HG03571 (cell line): ENCODE measurements at regions not wholly inside any gene's neighbourhood (a gene's known extent, or its start where the extent isn't known, plus 50 kb on each side); places are given as distances from the start of the nearest gene placed in this dataset.

Experiments used
- ATAC-seq: cut with Tn5 transposase; IDR thresholded peaks from one replicate; pipeline ENCODE4 v1.9.1; 2021; ENCODE audit not compliant: unreplicated experiment

DNA sequence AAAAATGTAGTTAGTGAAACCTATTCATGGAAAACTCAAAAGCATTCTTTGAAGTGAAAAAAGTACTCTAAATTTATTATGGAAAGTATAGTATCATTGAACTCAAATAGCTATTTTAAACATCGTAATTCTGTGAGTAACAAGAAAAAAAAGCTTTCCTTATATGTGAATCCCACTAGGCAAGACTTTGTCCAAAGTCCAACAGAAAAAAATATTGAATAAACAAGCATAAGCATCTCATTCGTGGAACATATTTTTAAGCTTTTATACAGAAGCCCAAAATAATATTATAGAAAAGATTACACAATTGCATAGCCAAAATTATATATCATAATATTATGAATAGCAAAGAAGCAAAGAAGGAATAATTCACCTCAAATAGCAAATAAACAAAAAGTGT, 79.4 kb upstream of the IFNE start:
- ATAC-seq: no peak

DNA sequence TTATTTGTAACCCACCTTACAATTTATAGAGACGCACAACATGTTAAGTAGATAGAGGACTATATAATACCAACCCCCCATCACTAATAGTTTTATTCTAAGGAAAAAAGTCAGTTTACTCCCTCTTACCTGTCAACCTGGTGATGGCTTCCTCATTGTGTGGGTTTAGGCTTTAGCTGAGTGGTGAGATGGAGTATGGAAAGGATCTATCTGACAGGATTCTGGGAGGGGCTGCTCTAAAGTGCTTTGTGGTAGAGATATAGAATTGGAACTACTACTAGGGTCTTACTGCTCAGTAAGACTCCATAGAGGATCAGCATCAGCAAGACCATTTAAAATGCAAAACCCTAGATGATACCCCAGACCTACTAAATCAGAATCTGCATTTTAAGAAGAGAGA, 82.1 kb upstream of the IFNE start:
- no peak for ATAC-seq

DNA sequence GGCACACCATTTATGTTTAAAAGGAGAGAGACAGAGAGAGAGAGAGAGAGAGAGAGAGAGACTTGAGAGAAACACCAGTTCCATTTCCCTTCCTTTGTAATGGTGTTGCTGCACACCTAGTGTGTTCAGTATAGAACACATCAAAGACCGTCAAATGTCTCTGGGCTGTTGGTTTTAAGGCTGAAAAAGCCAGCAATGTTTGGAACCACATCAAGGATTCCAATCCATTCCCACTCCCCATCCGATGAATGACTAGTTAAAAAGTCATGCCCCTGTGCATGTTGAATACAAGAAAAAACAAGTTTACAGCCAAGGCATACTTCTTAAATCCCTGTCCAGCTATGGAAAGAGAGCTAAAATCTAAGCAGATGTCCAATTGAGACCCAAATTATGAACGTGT, 83.0 kb upstream of the IFNE start:
- no peak for ATAC-seq

DNA sequence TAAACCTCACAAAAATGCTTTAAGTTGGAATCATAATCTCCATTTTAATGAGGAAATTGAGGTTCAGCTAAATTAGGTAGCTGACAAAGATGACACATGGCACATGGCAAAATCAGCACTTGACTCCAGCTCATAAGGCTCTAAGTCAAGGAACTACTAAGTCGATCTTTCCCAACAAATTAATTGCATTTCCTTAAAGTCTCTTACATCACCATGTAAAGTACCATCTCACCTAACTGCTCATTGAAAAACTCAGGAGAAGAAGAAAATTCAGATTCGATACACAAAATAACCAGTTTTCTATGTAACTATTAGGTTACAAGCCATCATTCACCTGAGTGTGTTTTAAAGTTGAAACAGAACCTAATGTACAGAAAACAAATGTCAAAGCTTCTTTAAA, 85.8 kb upstream of the IFNE start:
- no peak for ATAC-seq

DNA sequence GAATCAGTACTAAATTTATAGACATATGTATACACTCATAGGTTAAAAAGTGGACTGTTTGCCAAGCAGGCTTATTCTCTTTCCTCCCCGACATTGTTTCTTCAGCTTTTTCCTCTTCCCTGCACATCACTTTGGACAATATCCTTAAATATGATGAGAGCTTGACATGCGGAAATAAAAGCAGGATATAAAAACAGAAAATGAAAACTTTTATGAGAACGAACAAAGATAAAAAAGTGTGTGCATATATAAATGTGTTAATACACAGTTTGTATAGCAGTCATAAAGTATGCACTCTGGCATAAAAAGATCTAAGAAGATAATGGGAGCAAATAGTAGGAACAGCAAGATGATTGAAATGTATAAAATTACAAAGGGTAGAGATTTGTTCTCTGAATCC, 86.4 kb upstream of the IFNE start:
- ATAC-seq: no peak

DNA sequence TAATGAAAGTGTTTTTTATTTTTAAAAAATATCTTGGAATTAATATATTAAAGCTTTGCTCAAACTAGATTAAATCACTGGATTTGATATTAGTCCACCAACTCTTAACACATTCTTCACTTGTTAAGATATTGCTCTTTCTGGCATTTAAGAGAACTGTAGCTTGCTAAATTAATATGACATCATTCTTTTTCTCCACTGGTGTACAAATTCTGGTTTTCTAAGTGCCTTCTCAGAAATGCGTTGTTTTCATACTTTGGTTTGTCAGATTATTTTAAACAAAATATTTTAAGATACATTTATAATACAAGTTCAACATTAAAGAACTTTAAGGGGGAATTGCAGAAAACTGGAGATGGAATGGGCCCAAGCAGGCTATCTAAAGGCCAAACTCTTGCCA, 87.6 kb upstream of the IFNE start:
- no peak for ATAC-seq

DNA sequence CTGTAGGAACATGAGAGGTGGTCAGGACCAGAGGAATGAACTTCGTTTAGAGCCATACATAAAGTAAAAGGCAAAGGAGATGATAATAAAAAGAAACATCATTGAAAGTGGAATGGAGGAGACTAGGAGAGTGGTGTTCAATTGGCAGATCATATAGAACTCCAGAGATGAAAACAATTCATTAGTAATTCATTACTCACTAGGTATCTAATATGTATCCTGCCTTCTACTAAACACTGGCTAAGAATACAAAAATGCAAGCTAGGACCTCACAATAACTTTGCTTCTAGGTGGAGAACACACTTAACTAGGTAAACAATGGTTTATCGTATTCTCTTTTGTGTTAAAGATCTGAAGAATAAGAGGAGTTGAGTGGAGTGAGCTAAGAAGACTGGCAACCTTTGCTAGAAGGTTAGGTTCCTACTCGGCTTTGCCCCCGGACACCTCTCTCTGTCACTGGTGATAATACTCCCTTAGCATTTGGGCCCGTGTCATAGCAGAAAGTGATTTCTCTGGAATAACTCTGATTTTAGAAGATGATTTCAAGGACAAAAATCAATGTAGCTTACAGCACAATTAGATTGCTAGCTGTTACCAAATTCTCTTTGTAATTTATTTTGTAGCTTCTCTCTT, 88.6 kb upstream of the IFNE start:
- ATAC-seq: no peak

DNA sequence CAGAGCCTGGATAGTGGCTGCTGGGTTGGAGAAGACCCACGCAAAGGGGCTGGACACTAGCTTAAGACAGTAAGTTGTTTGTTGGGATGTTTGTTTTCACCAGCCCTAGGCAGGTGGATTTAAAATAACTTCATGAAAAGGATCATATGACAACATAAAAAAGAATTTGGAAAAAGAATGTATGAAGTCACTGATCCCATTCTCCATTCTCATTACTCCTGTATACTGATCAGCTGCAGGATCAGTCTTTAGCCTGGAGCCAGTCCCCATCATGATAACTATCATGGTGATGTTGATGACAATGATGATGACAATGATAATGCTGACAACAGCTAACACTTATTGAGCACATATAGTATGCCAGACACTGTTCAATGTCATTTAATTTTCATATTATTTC, 92.1 kb upstream of the IFNE start:
- no peak for ATAC-seq

DNA sequence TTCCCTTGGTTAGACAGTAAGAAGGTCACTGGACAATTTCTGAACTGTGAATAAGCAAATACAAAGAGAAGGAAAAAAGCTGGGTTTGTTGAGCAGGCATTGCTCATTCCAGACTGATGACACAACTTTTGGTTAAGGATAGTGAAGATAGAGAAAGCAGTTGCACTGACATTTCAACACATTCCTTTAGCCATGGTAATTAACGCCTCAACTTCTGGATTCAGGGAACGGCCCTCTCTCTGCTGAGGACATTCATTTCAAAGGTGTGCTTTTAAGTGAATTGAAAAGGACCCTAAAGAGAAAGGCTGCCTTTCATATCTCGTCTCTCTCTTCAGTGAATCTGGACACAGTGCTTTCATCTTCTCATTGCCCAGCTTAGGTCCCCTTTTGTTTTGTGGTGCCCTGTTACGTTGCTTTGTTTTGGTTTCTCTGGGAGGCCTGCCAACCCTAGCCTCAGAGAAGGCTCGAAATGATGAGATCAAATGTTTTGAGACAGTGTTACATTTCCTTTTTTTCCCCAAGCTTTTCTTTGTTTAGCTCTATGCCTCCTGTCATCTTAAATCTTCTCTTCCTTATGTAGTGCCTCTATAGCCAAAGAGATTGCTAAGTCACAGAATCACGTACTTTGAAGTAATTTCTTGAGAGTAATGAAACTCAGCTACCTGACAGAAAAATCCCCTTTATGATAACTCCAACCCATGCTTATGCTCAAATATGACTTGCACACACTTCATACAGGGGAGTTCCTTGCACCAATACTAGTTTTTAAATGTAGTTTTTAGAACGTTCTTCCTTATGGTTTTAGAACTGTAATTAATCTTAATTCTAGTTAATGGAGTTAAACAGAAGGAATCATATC, 94.4 kb upstream of the IFNE start:
- ATAC-seq: no peak

DNA sequence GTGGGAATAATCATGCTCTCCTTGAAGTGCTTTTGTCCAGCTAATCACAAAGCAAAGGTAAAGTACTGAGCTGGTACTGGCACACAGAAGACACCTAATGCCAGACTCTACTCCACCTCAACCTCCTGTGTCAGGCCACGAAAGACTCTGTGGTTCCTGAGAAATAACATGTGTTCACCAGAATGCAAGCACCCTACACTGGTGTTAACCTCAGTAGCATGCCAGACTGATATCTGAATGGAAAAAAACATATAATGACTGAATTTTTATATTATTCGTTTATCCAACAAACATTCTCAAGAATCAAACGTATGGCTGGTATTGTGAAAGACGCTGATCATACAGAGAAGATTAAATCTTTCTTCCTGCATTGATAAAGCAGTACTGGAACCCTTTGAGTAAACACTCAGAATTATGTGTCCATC, 97.1 kb upstream of the IFNE start:
- ATAC-seq: no peak

DNA sequence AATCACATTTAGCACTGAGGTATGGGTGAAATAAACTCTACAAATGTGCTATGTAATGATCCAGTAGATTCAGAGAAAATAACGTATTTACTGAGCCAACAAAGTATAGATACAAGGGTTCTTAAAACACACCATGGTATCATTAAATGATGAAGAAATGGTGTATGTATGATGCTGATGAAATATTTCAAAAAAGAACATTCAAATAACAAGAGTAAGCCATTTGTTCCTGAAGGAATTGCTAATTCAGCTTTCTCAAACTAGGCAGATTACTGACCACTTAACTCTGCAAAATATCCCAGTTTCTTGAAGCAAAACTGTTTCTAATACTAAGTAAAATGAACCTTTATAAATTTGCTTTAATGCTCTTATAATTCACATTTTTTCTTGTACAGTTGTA, 97.6 kb upstream of the IFNE start:
- no peak for ATAC-seq

DNA sequence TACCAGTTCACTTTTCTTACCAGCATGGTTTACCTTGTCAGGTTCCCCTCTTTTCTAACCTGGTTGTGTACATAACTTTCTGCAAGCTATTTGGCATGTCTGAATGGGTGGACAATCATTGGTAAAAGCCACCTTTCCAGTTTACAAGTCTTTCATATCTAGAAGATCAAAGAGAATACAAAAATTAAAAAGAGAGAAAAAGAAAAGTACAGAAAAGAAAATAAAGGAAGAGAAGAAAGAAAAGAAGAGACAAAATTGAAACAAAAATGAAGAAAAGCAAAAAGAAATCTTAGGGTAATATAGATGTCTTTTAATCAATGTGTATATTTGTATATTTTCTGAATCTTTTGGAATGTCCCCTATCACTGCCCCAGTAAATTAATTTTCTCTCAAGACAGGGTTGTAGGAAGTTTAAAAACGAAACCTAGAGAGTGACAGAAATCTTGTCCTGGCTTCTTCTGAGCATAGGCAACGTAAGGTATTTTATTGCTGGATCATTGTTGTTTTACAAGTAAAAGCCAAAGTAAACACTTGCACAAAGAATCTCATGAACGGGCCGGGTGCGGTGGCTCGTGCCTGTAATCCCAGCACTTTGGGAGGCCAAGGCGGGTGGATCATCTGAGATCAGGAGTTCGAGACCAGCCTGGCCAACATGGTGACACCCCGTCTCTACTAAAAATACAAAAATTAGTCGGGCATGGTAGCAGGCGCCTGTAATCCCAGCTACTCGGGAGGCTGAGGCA, 98.7 kb upstream of the IFNE start:
- ATAC-seq: no peak

DNA sequence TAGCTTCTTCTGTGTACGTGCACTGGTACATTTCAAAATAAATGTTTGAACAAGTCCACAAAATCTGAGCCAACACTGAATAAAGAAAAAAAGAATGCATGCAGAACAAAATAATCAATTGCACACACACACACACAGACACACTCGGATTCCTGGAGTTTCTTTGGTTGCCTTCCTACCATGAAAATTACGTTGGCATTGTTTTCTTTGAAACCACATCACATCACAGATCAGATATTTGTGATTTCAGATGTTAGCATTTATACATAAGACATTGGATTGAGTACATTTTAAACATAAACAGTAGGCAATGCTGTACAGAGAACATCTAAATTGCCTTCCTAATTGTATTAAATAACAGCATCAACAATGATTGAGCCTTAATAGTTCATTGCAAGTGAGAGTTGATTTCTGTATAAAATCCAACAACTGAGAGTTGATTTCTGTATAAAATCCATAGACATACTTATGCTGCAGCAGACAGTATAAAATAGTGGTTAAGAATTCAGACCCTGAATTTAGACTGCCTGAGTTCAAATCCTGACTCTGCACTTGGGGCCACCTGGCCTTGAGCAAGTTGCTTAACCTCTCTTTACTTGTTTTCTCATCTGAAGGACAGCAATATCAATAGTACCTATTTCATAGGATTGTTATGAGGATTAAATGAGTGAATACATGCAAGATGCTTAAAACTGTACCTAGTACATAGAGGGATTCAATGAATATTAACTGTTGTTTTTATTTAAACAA, 101.7 kb upstream of the IFNE start:
- no peak for ATAC-seq

DNA sequence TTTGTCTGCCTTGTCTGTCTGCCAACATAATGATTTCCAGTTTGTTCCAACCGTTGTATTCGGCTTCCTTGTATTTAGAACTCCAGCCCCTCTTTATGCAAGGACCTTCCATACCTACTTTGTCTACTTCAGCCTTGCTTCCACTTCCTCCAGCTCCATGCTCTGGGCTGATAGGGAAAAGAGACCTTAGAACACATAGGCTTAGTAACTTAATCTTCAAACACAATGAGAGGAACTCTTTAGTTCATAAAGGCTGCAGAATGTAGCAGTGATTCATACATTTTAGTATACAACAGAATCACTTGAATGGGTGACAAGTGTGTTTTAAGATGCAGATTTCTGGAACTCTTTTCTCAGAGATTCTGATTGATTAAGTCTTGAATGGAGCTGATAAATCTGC, 102.8 kb upstream of the IFNE start:
- no peak for ATAC-seq

DNA sequence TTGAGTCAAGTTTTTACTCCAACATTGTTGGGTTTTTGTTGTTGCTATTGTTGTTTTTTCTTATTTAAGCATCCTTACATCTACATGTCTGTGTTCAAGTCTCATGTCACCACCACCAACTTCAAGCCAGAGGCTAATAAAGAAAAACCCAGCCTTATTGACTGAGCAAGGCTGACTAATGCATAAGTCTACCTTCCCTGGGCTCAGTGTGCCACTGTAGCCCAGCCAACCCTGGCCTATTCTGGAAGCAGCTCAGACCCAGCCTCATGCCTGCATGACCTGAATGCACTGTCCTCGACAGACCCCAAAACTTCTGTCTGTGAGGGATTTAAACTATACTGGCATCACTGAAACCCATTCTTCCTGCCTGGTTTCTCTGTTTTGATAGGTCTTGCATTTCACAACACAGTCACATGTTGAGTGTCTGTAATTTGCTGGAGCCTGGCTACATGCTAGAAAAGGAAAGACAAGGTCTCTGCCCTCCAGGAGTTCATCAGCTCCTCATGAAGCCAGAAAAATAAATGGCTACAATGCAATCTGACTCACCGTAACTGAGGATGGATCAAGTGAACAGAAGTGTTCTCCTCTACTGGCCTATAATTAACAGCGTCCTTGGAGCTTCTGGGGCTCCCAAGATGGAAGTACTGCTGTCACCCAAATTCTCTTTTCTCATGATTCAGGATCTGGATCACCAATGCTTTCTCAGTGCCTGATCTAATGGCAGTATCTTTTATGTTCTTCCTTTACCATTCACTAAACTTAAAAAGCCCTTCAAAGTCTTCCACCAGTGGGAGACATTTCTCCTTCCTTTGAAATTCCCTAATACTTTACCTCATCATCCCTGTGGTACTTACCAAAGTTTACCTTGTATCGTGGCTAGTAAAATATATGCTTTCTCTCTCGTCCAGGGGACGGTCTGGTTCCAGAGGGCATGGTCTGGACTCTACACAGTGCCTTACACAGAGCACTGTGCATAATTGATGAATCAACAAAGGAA, 103.9 kb upstream of the IFNE start:
- no peak for ATAC-seq

DNA sequence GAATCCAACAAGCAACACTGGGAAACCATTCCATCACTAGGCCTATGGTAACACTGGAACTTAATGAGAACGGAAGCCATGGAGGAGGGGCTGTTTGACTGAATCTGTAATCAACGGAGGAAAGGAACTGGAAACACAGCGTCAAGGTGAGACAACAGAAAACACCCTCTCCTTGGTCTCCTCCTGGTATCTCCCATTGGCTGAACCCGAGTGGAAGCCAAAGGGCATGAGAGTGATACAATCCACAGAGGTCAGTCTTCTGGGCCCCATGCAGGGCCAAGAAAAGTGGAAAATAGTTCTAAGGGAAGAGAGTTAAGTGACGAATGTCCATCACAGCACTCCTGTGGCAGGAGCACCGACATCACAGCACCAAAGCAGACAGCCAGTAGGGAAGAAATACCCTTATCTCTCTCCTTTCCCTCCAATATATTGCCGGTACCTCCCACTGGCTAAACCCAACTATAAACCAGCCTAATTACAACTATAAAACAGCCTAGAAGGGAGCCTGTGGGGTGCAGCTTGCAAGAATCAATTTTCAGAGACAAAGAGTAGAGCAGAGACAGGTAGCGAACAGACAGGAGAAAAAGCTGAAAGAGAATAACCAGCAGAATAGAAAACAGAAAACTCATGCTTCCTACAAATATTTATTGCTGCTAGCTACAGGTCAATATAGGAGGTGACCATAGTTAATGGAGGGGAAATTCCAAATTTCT, 107.4 kb upstream of the IFNE start:
- no peak for ATAC-seq

DNA sequence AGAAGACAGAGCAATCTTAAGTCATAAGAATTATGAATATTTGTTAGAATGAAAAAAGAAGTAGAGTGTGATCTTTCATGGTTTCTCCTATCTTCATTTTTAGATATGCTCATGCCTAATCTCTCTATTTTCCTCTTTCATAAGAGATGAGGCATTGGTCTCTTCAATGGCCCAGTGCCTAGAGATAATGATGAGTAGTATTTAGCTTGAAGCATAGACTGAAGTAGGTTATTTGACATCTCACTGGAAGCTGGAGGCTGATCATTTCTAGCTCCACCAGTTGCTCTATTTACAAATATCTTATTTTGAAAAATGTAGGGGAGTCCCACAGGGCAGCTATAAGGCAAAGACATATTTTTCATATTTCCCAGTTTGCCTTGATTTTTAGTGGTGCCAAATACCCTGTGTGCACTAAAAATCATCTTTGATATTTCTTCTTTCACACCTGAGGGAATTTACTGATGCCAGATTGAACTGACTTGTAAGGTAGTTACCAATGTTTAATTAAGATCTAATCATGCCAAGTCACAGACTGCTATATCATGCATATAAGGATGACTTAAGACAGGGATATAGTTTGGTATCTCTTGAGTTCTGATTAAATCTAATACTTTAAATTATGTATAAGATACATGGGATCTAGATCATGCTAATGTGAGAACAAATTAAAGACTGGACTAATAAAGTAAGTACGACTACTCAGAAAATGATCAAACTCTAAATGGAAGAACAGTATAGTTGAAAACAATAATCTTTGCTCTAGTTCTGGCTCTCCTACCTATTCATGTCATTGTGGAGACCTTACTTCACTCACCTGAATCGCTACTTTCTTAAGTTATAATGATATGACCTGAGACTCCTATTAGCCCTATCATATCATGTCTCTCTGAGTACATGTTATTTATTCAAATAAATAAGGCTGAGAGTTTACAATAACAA, 108.2 kb upstream of the IFNE start:
- no peak for ATAC-seq
